HEK293 (cell line): ENCODE measurements at regions not wholly inside any gene's neighbourhood (a gene's known extent, or its start where the extent isn't known, plus 50 kb on each side); places are given as distances from the start of the nearest gene placed in this dataset.

Experiments
- CTCF ChIA-PET: fragments of 350-600 bp; formaldehyde crosslinking; extraction: SDS; loops from one replicate; lab custom pipeline; 2021; ENCODE audit warnings: antibody characterized with exemption; lab: Yijun Ruan, JAX
- POLR2A ChIA-PET: fragments of 300-600 bp; formaldehyde crosslinking; extraction: SDS; loops from one replicate; lab custom pipeline; 2020; ENCODE audit warnings: antibody characterized with exemption, inconsistent platforms; lab: Yijun Ruan, JAX
- H3K27ac ChIP-seq: fragments of 200-500 bp; sonication (Bioruptor generic); 2 replicates; pipeline ENCODE4 v1.5.1; 2014; ENCODE audit warnings: low read depth, low read length, control low read depth, inconsistent platforms; ENCODE audit errors: extremely low read depth
- H3K36me3 ChIP-seq, 2 experiments: fragments of 200-500 bp in 1 of 2; sonication (Bioruptor generic) in 1 of 2; 1 replicate in 1 of 2; 2 replicates in 1 of 2; pipeline ENCODE4 v1.5.1; 2014 to 2017; ENCODE audit warnings: inconsistent platforms in 2 of 2, low read length in 2 of 2; ENCODE audit not compliant: control insufficient read depth in 2 of 2, insufficient read depth in 1 of 2
- H3K4me1 ChIP-seq: fragments of 200-500 bp; sonication (Bioruptor generic); 2 replicates; pipeline ENCODE4 v1.5.1; 2014; ENCODE audit warnings: mild to moderate bottlenecking, low read length, inconsistent platforms; ENCODE audit not compliant: control insufficient read depth, insufficient read depth
- H3K4me3 ChIP-seq: 2 replicates; pipeline ENCODE4 v1.5.1; 2011; ENCODE audit warnings: low read depth, mild to moderate bottlenecking, control low read depth, low read length, moderate library complexity
- H3K9me3 ChIP-seq: fragments of 200-500 bp; sonication (Bioruptor generic); 2 replicates; pipeline ENCODE4 v1.5.1; 2014; ENCODE audit warnings: low read depth, low read length, inconsistent platforms; ENCODE audit not compliant: control insufficient read depth, insufficient read depth
- BCL11A ChIP-seq: fragments of 450-650 bp; formaldehyde crosslinking; IDR thresholded peaks from 2 replicates; pipeline ENCODE4 v1.5.1; 2016; ENCODE audit warnings: low read depth, missing biosample characterization, missing genetic modification characterization
- BCL11B ChIP-seq: fragments of 450-650 bp; formaldehyde crosslinking; IDR thresholded peaks from 2 replicates; pipeline ENCODE4 v1.5.1; 2016; ENCODE audit warnings: low read depth, missing biosample characterization, missing genetic modification characterization
- HOXA7 ChIP-seq: sonication (generic); formaldehyde crosslinking; IDR thresholded peaks from 2 replicates; pipeline ENCODE4 v1.8.1; 2022; ENCODE audit warnings: missing genetic modification reagents, borderline replicate concordance
- HOXC10 ChIP-seq: sonication (generic); formaldehyde crosslinking; IDR thresholded peaks from 2 replicates; pipeline ENCODE4 v1.8.1; 2023; ENCODE audit warnings: mild to moderate bottlenecking, missing genetic modification reagents
- KLF1 ChIP-seq: fragments of 450-650 bp; formaldehyde crosslinking; IDR thresholded peaks from 2 replicates; pipeline ENCODE4 v1.5.1; 2016; ENCODE audit warnings: missing biosample characterization, missing genetic modification characterization
- KLF16 ChIP-seq: fragments of 450-650 bp; formaldehyde crosslinking; IDR thresholded peaks from 2 replicates; pipeline ENCODE4 v1.5.1; 2017; ENCODE audit warnings: missing biosample characterization, missing genetic modification characterization
- SALL2 ChIP-seq: fragments of 450-650 bp; formaldehyde crosslinking; IDR thresholded peaks from 2 replicates; pipeline ENCODE4 v1.5.0; 2017; ENCODE audit warnings: missing biosample characterization, mild to moderate bottlenecking, missing genetic modification characterization, borderline replicate concordance
- SP2 ChIP-seq: fragments of 450-650 bp; formaldehyde crosslinking; IDR thresholded peaks from 2 replicates; pipeline ENCODE4 v1.5.1; 2016; ENCODE audit warnings: missing biosample characterization, missing genetic modification characterization
- TCF7L2 ChIP-seq: IDR thresholded peaks from 2 replicates; pipeline ENCODE4 v1.6.1; 2011; ENCODE audit warnings: low read depth, mild to moderate bottlenecking, inconsistent platforms, low read length, moderate library complexity, borderline replicate concordance
- YY1 ChIP-seq: fragments of 450-650 bp; formaldehyde crosslinking; IDR thresholded peaks from 2 replicates; pipeline ENCODE4 v1.5.1; 2018; ENCODE audit warnings: missing biosample characterization, missing genetic modification characterization
- ZBTB1 ChIP-seq: fragments of 450-650 bp; formaldehyde crosslinking; IDR thresholded peaks from 2 replicates; pipeline ENCODE4 v1.5.1; 2016; ENCODE audit warnings: missing biosample characterization, missing genetic modification characterization
- ZBTB17 ChIP-seq: fragments of 450-650 bp; formaldehyde crosslinking; IDR thresholded peaks from 2 replicates; pipeline ENCODE4 v1.5.1; 2016; ENCODE audit warnings: missing biosample characterization, missing genetic modification characterization
- ZBTB20 ChIP-seq: fragments of 450-650 bp; formaldehyde crosslinking; IDR thresholded peaks from 2 replicates; pipeline ENCODE4 v1.5.1; 2016; ENCODE audit warnings: missing biosample characterization, missing genetic modification characterization
- ZBTB7A ChIP-seq: fragments of 450-650 bp; formaldehyde crosslinking; IDR thresholded peaks from 2 replicates; pipeline ENCODE4 v1.5.1; 2016; ENCODE audit warnings: low read depth, missing biosample characterization, missing genetic modification characterization
- ZFP3 ChIP-seq: fragments of 450-650 bp; formaldehyde crosslinking; IDR thresholded peaks from 2 replicates; pipeline ENCODE4 v1.5.1; 2016; ENCODE audit warnings: low read depth, missing biosample characterization, missing genetic modification characterization
- ZIC2 ChIP-seq: fragments of 450-650 bp; formaldehyde crosslinking; IDR thresholded peaks from 2 replicates; pipeline ENCODE4 v1.5.1; 2016; ENCODE audit warnings: missing biosample characterization, missing genetic modification characterization
- ZNF155 ChIP-seq: fragments of 450-650 bp; formaldehyde crosslinking; IDR thresholded peaks from 2 replicates; pipeline ENCODE4 v1.5.1; 2016; ENCODE audit warnings: missing biosample characterization, missing genetic modification characterization
- ZNF2 ChIP-seq: fragments of 450-650 bp; formaldehyde crosslinking; IDR thresholded peaks from 2 replicates; pipeline ENCODE4 v1.5.1; 2016; ENCODE audit warnings: missing biosample characterization, missing genetic modification characterization
- ZNF23 ChIP-seq: fragments of 450-650 bp; formaldehyde crosslinking; IDR thresholded peaks from 2 replicates; pipeline ENCODE4 v1.5.1; 2016; ENCODE audit warnings: missing biosample characterization, missing genetic modification characterization, borderline replicate concordance
- ZNF239 ChIP-seq: fragments of 450-650 bp; formaldehyde crosslinking; IDR thresholded peaks from 2 replicates; pipeline ENCODE4 v1.5.1; 2016; ENCODE audit warnings: missing biosample characterization, missing genetic modification characterization
- ZNF433 ChIP-seq: fragments of 450-650 bp; formaldehyde crosslinking; IDR thresholded peaks from 2 replicates; pipeline ENCODE4 v1.5.1; 2016; ENCODE audit warnings: missing biosample characterization, missing genetic modification characterization, low read depth
- ZNF48 ChIP-seq: fragments of 450-650 bp; formaldehyde crosslinking; IDR thresholded peaks from 2 replicates; pipeline ENCODE4 v1.5.1; 2016; ENCODE audit warnings: missing biosample characterization, missing genetic modification characterization
- ZNF548 ChIP-seq: fragments of 450-650 bp; formaldehyde crosslinking; IDR thresholded peaks from 2 replicates; pipeline ENCODE4 v1.5.1; 2016; ENCODE audit warnings: missing biosample characterization, missing genetic modification characterization
- ZNF549 ChIP-seq: fragments of 450-650 bp; IDR thresholded peaks from 2 replicates; pipeline ENCODE4 v1.5.1; 2018; ENCODE audit warnings: missing biosample characterization, missing genetic modification characterization, mild to moderate bottlenecking, inconsistent platforms, moderate library complexity
- ZNF555 ChIP-seq: fragments of 450-650 bp; formaldehyde crosslinking; conservative IDR thresholded peaks from 2 replicates; pipeline ENCODE4 v1.5.1; 2017; ENCODE audit warnings: missing biosample characterization, mild to moderate bottlenecking, missing genetic modification characterization, inconsistent platforms
- ZNF558 ChIP-seq: fragments of 450-650 bp; formaldehyde crosslinking; IDR thresholded peaks from 2 replicates; pipeline ENCODE4 v1.5.1; 2016; ENCODE audit warnings: missing biosample characterization, missing genetic modification characterization
- ZNF600 ChIP-seq: fragments of 450-650 bp; formaldehyde crosslinking; IDR thresholded peaks from 2 replicates; pipeline ENCODE4 v1.5.1; 2016; ENCODE audit warnings: missing biosample characterization, missing genetic modification characterization
- ZNF624 ChIP-seq: fragments of 450-650 bp; formaldehyde crosslinking; IDR thresholded peaks from 2 replicates; pipeline ENCODE4 v1.5.1; 2017; ENCODE audit warnings: missing biosample characterization, missing genetic modification characterization
- ZNF654 ChIP-seq: fragments of 450-650 bp; formaldehyde crosslinking; IDR thresholded peaks from 2 replicates; pipeline ENCODE4 v1.5.1; 2016; ENCODE audit warnings: low read depth, missing biosample characterization, missing genetic modification characterization
- ZNF658 ChIP-seq: fragments of 450-650 bp; formaldehyde crosslinking; IDR thresholded peaks from 2 replicates; pipeline ENCODE4; 2016; ENCODE audit warnings: missing biosample characterization, missing genetic modification characterization
- ZNF664 ChIP-seq: fragments of 450-650 bp; formaldehyde crosslinking; IDR thresholded peaks from 2 replicates; pipeline ENCODE4 v1.5.1; 2016; ENCODE audit warnings: missing biosample characterization, missing genetic modification characterization
- ZNF677 ChIP-seq: fragments of 450-650 bp; IDR thresholded peaks from 2 replicates; pipeline ENCODE4 v1.5.0; 2018; ENCODE audit warnings: missing biosample characterization, mild to moderate bottlenecking, missing genetic modification characterization, moderate library complexity
- ZXDB ChIP-seq: fragments of 450-650 bp; formaldehyde crosslinking; IDR thresholded peaks from 2 replicates; pipeline ENCODE4 v1.5.1; 2016; ENCODE audit warnings: missing biosample characterization, missing genetic modification characterization
- TF ChIP-seq, protein P1 (sequence below): fragments of 450-650 bp; formaldehyde crosslinking; IDR thresholded peaks from 2 replicates; pipeline ENCODE4 v1.5.1; 2016; ENCODE audit warnings: missing biosample characterization, missing genetic modification characterization
- TF ChIP-seq, protein P2 (sequence below): fragments of 450-650 bp; formaldehyde crosslinking; IDR thresholded peaks from 2 replicates; pipeline ENCODE4 v1.5.1; 2017; ENCODE audit warnings: missing biosample characterization, missing genetic modification characterization

DNA sequence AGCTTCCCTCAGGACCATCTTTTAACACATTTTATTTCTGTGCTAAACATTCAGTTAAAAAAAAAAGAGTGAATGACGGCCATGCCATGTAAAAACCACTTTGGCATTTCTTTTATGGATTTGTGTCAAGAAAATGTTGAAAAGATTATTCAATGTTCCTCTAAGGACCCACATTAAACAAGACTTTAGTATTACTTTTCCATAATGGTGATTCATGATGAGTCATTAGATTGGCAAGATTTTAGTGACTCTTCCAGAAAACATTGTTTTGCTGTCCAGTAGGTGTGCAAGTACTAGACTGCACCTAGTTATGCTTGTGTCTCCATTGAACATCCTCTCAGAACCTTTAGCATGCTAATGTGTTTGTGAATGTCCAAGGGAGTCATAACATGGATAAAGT lies 748.6 kb downstream of the STPG2 start:
- POLR2A ChIA-PET = no interaction called here
- Histone ChIP-seq H3K27ac (no peak overlapping the region), H3K36me3 (no peaks in the 10 kb centered on the region)

GRCh38 chr4:97396097-97396496 lies 747.2 kb downstream of the STPG2 start:
- Histone ChIP-seq H3K4me1 (no peaks in the 10 kb centered on the region), H3K27ac (no peak overlapping the region), H3K9me3 (no peaks in the 10 kb centered on the region), H3K36me3 (no peaks in the 10 kb centered on the region), H3K4me3 (no peak overlapping the region)
- ChIA-PET POLR2A (no interaction called here), CTCF (no interaction called here)
- TF ChIP-seq, protein P1, sequence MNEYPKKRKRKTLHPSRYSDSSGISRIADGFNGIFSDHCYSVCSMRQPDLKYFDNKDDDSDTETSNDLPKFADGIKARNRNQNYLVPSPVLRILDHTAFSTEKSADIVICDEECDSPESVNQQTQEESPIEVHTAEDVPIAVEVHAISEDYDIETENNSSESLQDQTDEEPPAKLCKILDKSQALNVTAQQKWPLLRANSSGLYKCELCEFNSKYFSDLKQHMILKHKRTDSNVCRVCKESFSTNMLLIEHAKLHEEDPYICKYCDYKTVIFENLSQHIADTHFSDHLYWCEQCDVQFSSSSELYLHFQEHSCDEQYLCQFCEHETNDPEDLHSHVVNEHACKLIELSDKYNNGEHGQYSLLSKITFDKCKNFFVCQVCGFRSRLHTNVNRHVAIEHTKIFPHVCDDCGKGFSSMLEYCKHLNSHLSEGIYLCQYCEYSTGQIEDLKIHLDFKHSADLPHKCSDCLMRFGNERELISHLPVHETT (tag by site-specific recombination) = no peak
- TF ChIP-seq KLF16 (tag by site-specific recombination) (no peak), ZFP3 (tag by site-specific recombination) (no peak), ZNF2 (no peak), KLF1 (tag by site-specific recombination) (no peak), ZNF664 (tag by site-specific recombination) (no peak), ZNF558 (tag by site-specific recombination) (no peak), ZIC2 (tag by site-specific recombination) (no peak), ZBTB20 (no peak), BCL11B (tag by site-specific recombination) (no peak), ZBTB7A (tag by site-specific recombination) (no peak)

More for the DNA sequence above, 748.6 kb downstream of the STPG2 start:
- TF ChIP-seq HOXA7 (no peak), ZNF658 (tag by site-specific recombination) (no peak), ZIC2 (tag by site-specific recombination) (no peak), ZNF23 (tag by site-specific recombination) (no peak), ZNF624 (no peak), ZNF433 (tag by site-specific recombination) (no peak), YY1 (tag by site-specific recombination) (no peak), ZXDB (no peak), ZNF654 (tag by site-specific recombination) (no peak), ZNF600 (tag by site-specific recombination) (no peak), ZBTB17 (tag by site-specific recombination) (no peak), ZNF555 (tag by site-specific recombination) (no peak)
- TF ChIP-seq, all 188 proteins: peak for 0
- no peaks in the 10 kb centered on the region for H3K9me3 ChIP-seq
- CTCF ChIA-PET = interaction anchor here (0.7 kb wide), 1 partner anchor 12 kb away, joined by 3 read pairs; no protein-coding TSS in a partner anchor
- H3K4me1 ChIP-seq = no peaks in the 10 kb centered on the region
- no peak overlapping the region for H3K4me3 ChIP-seq

DNA sequence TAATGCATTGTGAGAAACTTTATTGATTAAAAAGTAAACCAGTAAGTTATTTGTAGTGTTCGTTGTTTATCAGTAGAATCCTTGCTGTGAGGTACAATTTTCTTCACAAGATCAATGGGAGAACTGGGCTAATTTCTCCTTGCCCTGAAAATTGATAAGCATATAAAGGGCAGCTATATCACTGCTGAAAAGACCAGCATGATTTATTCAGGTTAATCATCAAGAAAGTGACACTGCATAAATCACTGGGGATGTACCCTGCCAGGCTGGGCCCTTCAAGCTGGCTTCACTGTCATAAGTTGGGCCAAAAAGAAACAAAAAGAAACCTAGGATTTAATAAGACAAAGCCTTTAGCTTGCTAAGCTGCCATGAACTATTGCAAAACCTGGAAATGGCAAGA lies 746.7 kb downstream of the STPG2 start:
- no peak overlapping the region for H3K4me3 ChIP-seq
- ChIA-PET POLR2A (no interaction called here), CTCF (no interaction called here)
- no peaks in the 10 kb centered on the region for H3K4me1 ChIP-seq
- TF ChIP-seq TCF7L2 (no peak), ZNF239 (tag by site-specific recombination) (no peak), ZNF658 (tag by site-specific recombination) (no peak), SP2 (tag by site-specific recombination) (no peak), ZNF548 (tag by site-specific recombination) (no peak), ZNF549 (tag by site-specific recombination) (no peak), HOXC10 (CRISPR knock-in tag) (no peak), BCL11A (tag by site-specific recombination) (no peak), ZNF155 (tag by site-specific recombination) (no peak), ZNF48 (tag by site-specific recombination) (no peak), ZBTB1 (no peak), SALL2 (no peak), ZNF677 (tag by site-specific recombination) (no peak)
- TF ChIP-seq, protein P2, sequence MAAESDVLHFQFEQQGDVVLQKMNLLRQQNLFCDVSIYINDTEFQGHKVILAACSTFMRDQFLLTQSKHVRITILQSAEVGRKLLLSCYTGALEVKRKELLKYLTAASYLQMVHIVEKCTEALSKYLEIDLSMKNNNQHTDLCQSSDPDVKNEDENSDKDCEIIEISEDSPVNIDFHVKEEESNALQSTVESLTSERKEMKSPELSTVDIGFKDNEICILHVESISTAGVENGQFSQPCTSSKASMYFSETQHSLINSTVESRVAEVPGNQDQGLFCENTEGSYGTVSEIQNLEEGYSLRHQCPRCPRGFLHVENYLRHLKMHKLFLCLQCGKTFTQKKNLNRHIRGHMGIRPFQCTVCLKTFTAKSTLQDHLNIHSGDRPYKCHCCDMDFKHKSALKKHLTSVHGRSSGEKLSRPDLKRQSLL (tag by site-specific recombination) = no peak
- no peaks in the 10 kb centered on the region for H3K9me3 ChIP-seq
- H3K27ac ChIP-seq = no peak overlapping the region
- H3K36me3 ChIP-seq = no peaks in the 10 kb centered on the region
